IMR-90 (cell line): ENCODE measurements at regions not wholly inside any gene's neighbourhood (a gene's known extent, or its start where the extent isn't known, plus 50 kb on each side); places are given as distances from the start of the nearest gene placed in this dataset.

Experiments
- BHLHE40 ChIP-seq: fragments of 150-350 bp; IDR thresholded peaks from 2 replicates; pipeline ENCODE4 v1.6.1; 2016; ENCODE audit warnings: mild to moderate bottlenecking, low read depth, low read length
- MXI1 ChIP-seq: IDR thresholded peaks from 2 replicates; pipeline ENCODE4 v1.6.1; 2012; ENCODE audit warnings: low read depth, mild to moderate bottlenecking, low read length, moderate library complexity, borderline replicate concordance
- POLR2A ChIP-seq: IDR thresholded peaks from 2 replicates; pipeline ENCODE4 v1.6.1; 2012; ENCODE audit warnings: mild to moderate bottlenecking, low read depth, low read length
- RAD21 ChIP-seq: IDR thresholded peaks from 2 replicates; pipeline ENCODE4 v1.6.1; 2012; ENCODE audit warnings: low read length, improper control_type of control experiment
- RFX5 ChIP-seq: IDR thresholded peaks from 2 replicates; pipeline ENCODE4 v1.8.0; 2012; ENCODE audit warnings: low read depth, mild to moderate bottlenecking, low read length, moderate library complexity
- SMC3 ChIP-seq: fragments of 150-350 bp; IDR thresholded peaks from 2 replicates; pipeline ENCODE4 v1.6.1; 2016; ENCODE audit warnings: low read depth, mild to moderate bottlenecking, antibody characterized with exemption, low read length, moderate library complexity
- TF ChIP-seq, protein P1 (sequence below): conservative IDR thresholded peaks from 2 replicates; pipeline ENCODE4 v1.5.1; 2012; ENCODE audit warnings: mild to moderate bottlenecking, low read depth, low read length, improper control_type of control experiment
- TF ChIP-seq, protein P2 (sequence below): fragments of 150-350 bp; IDR thresholded peaks from 2 replicates; pipeline ENCODE4 v1.6.1; 2016; ENCODE audit warnings: low read depth, mild to moderate bottlenecking, low read length, moderate library complexity, borderline replicate concordance

DNA sequence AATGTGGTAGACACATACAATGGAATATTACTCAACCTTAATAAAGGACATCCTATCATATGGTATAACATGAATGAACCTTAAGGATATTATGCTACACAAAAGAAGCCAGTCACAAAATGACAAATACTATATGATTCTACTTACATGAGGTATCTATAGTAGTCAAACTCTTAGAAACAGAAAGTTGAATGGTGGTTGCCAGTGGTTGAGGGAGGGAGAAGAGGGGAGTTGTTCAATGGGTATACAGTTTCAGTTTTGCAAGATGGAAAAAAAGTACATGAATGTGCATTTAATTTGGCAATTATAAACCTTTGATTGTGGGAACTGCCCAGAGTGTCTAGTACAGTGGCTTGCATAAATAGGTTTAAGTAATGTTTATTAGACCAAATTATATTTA lies 473.3 kb upstream of the ZNF608 start:
- TF ChIP-seq MXI1 (no peak), RAD21 (no peak), RFX5 (no peak), BHLHE40 (no peak), POLR2A (no peak), SMC3 (no peak)
- TF ChIP-seq, protein P1, sequence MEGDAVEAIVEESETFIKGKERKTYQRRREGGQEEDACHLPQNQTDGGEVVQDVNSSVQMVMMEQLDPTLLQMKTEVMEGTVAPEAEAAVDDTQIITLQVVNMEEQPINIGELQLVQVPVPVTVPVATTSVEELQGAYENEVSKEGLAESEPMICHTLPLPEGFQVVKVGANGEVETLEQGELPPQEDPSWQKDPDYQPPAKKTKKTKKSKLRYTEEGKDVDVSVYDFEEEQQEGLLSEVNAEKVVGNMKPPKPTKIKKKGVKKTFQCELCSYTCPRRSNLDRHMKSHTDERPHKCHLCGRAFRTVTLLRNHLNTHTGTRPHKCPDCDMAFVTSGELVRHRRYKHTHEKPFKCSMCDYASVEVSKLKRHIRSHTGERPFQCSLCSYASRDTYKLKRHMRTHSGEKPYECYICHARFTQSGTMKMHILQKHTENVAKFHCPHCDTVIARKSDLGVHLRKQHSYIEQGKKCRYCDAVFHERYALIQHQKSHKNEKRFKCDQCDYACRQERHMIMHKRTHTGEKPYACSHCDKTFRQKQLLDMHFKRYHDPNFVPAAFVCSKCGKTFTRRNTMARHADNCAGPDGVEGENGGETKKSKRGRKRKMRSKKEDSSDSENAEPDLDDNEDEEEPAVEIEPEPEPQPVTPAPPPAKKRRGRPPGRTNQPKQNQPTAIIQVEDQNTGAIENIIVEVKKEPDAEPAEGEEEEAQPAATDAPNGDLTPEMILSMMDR: no peak
- TF ChIP-seq, protein P2, sequence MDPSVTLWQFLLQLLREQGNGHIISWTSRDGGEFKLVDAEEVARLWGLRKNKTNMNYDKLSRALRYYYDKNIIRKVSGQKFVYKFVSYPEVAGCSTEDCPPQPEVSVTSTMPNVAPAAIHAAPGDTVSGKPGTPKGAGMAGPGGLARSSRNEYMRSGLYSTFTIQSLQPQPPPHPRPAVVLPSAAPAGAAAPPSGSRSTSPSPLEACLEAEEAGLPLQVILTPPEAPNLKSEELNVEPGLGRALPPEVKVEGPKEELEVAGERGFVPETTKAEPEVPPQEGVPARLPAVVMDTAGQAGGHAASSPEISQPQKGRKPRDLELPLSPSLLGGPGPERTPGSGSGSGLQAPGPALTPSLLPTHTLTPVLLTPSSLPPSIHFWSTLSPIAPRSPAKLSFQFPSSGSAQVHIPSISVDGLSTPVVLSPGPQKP: no peak
